ENCODE measurements at regions not wholly inside any gene's neighbourhood (a gene's known extent, or its start where the extent isn't known, plus 50 kb on each side); places are given as distances from the start of the nearest gene placed in this dataset.

- TF ChIP-seq EP300 (IDR thresholded peaks at IDR 0.05; ENCODE audit: borderline replicate concordance) = no peak
- no peak for TF ChIP-seq REST (IDR thresholded peaks at IDR 0.05; ENCODE audit: low read depth)
- no peak for TF ChIP-seq EGR1 (IDR thresholded peaks at IDR 0.05)
- no peak for TF ChIP-seq ZBTB7A (IDR thresholded peaks at IDR 0.05; ENCODE audit: low read depth)
- TF ChIP-seq MAX (IDR thresholded peaks at IDR 0.05) = no peak
- TF ChIP-seq YY1 (IDR thresholded peaks at IDR 0.05; ENCODE audit: low read depth) = no peak
- TF ChIP-seq USF1 (IDR thresholded peaks at IDR 0.05) = no peak
- TF ChIP-seq CREB1 (IDR thresholded peaks at IDR 0.05; ENCODE audit: low read depth) = no peak
- no peak for TF ChIP-seq NFIC (IDR thresholded peaks at IDR 0.05)
- no peak for TF ChIP-seq FOXM1 (IDR thresholded peaks at IDR 0.05; ENCODE audit: borderline replicate concordance, low read depth)
- no peak for TF ChIP-seq TAF1 (IDR thresholded peaks at IDR 0.05; ENCODE audit: low read depth)
- no peak for TF ChIP-seq TCF12 (IDR thresholded peaks at IDR 0.05; ENCODE audit: low read depth)
- TF ChIP-seq TEAD4 (IDR thresholded peaks at IDR 0.05) = no peak
- no peak for TF ChIP-seq RAD21 (IDR thresholded peaks at IDR 0.05; ENCODE audit: low read depth)
These were observed 57.1 kb upstream of the USP38 start for GRCh38 chr4:143127621-143128020.
